Kidney (tissue), 13 donors: ENCODE measurements at regions not wholly inside any gene's neighbourhood (a gene's known extent, or its start where the extent isn't known, plus 50 kb on each side); places are given as distances from the start of the nearest gene placed in this dataset.

Experiments
- DNase-seq, 5 donors: peaks; one replicate each; pipeline ENCODE4 v3.0.0-alpha.2; 2013 to 2020
- FAIRE-seq: peaks from 2 replicates; lab custom pipeline; 2012; peaks lifted over from hg19 to GRCh38; lab: Jason Lieb, UNC
- H3K27ac ChIP-seq, 2 donors: one replicate each; pipeline ENCODE4 v1.7.0; 2013; ENCODE audit warnings: low read depth in 2 of 2, low read length in 2 of 2, inconsistent platforms in 1 of 2
- H3K27me3 ChIP-seq: one replicate; pipeline ENCODE4 v1.7.1; 2013; ENCODE audit warnings: low read length, inconsistent platforms; ENCODE audit not compliant: control insufficient read depth, insufficient read depth
- H3K36me3 ChIP-seq, 3 donors: one replicate each; pipeline versions ENCODE4 v1.7.0 to v1.7.1; 2013; ENCODE audit warnings: low read length in 3 of 3, control low read depth in 1 of 3, inconsistent platforms in 1 of 3; ENCODE audit not compliant: insufficient read depth in 3 of 3, control insufficient read depth in 2 of 3
- H3K4me1 ChIP-seq, 3 donors: one replicate each; pipeline versions ENCODE4 v1.7.0 to v1.7.1; 2013; ENCODE audit warnings: low read length in 3 of 3, inconsistent platforms in 1 of 3, low read depth in 1 of 3; ENCODE audit not compliant: control insufficient read depth in 2 of 3, insufficient read depth in 2 of 3
- H3K4me3 ChIP-seq, 3 donors: one replicate each; pipeline versions ENCODE4 v1.7.0 to v1.8.1; 2013; ENCODE audit warnings: low read length in 3 of 3, control low read depth in 1 of 3, inconsistent platforms in 1 of 3
- H3K9ac ChIP-seq, 3 donors: one replicate each; pipeline versions ENCODE4 v1.7.0 to v1.7.1; 2013; ENCODE audit warnings: low read length in 3 of 3, control low read depth in 1 of 3, inconsistent platforms in 1 of 3
- H3K9me3 ChIP-seq, 3 donors: one replicate each; pipeline versions ENCODE4 v1.7.0 to v1.7.1; 2013; ENCODE audit warnings: low read length in 3 of 3, control low read depth in 1 of 3, inconsistent platforms in 1 of 3; ENCODE audit not compliant: control insufficient read depth in 2 of 3, insufficient read depth in 1 of 3
- CTCF ChIP-seq: IDR thresholded peaks from 3 replicates; pipeline ENCODE4 v1.5.1; 2012; ENCODE audit warnings: mild to moderate bottlenecking, moderate library complexity, borderline replicate concordance; ENCODE audit not compliant: insufficient read depth; ENCODE audit errors: extremely low read depth
- intact Hi-C: fragments of 100-400 bp; cut with DNase I; formaldehyde crosslinking; loops from one replicate; pipeline ENCODE4 v1.11.1; 2022
- donor health status: control.
- donor health status: control.
- donor health status: control.
- donor health status: control.
- donor health status: control.
- donor health status: DM: yes; HTN: yes; CAD: no.
- donor health status: Normal renal cell carcinoma (clear cell type).

- intact Hi-C loops, result no loop called here
Measured at GRCh38 chr21:35179990-35180540, 131.0 kb upstream of the RUNX1 start.

DNA sequence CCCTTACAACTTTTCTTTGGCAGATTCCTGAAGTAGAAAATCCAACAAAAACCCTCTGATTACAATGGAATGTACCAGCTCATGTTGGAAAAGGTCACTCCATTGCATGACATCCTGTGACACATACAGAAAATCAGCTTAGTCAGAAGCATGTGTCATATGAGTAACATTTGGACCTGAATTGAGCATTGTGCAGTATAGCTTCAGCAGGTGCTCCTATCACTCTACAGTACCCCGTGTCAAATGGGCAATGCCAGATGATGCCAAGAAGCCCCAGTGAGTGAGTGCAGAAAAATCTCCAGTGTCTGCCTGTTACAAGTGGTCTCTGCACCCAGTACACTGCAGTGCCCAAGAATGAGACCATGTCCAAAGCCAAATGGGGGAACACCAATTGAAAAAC is 129.7 kb upstream of the RUNX1 start:
- H3K36me3 ChIP-seq, result no peaks in the 10 kb centered on the region
- H3K27ac ChIP-seq, result no peak overlapping the region
- no peak for FAIRE-seq
- no peak overlapping the region for H3K9ac ChIP-seq
- intact Hi-C loops, result no loop called here
- no peak for DNase-seq
- no peaks in the 10 kb centered on the region for H3K4me1 ChIP-seq
- no peaks in the 10 kb centered on the region for H3K27me3 ChIP-seq
- H3K9me3 ChIP-seq, result no peaks in the 10 kb centered on the region
- H3K4me3 ChIP-seq, result no peak overlapping the region
- TF ChIP-seq CTCF, result no peak

More at GRCh38 chr21:35179990-35180540, 131.0 kb upstream of the RUNX1 start:
- Histone ChIP-seq H3K36me3 (no peaks in the 10 kb centered on the region), H3K4me3 (no peak overlapping the region), H3K9ac (no peak overlapping the region), H3K9me3 (no peaks in the 10 kb centered on the region), H3K27me3 (no peaks in the 10 kb centered on the region), H3K27ac (no peak overlapping the region), H3K4me1 (no peaks in the 10 kb centered on the region)
- FAIRE-seq, result no peak
- TF ChIP-seq CTCF, result no peak
- DNase-seq, result no peak

- Histone ChIP-seq H3K9ac (no peak overlapping the region), H3K4me1 (no peaks in the 10 kb centered on the region), H3K27me3 (no peaks in the 10 kb centered on the region), H3K9me3 (no peaks in the 10 kb centered on the region), H3K36me3 (no peaks in the 10 kb centered on the region), H3K4me3 (no peak overlapping the region), H3K27ac (no peak overlapping the region)
- intact Hi-C loops, result no loop called here
- no peak for FAIRE-seq
- DNase-seq, result no peak
- TF ChIP-seq CTCF, result no peak
Measured at GRCh38 chr21:35178098-35178497, 129.0 kb upstream of the RUNX1 start.

DNA sequence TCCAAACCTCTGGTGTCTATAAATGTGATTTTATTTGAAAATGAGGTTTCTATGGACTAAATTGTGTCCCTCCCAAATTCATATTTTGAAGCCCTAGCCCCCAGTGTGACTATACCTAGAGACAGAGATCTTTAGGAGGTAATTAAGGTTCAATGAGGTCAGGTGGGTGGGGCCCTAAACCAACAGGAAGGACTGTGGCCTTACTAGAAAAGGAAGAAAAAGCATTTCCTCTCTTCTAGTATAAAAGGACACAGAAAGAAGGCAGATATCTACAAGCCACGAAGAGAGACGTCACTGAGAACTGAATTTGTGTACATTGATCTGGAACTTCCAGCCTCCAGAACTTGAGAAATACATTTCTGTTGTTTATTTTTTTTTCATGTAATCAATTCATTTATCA is 123.1 kb upstream of the RUNX1 start:
- H3K9ac ChIP-seq, result no peak overlapping the region
- H3K9me3 ChIP-seq, result no peaks in the 10 kb centered on the region
- no peak for DNase-seq
- no peak overlapping the region for H3K27ac ChIP-seq
- intact Hi-C loops, result no loop called here
- H3K27me3 ChIP-seq, result no peaks in the 10 kb centered on the region
- no peak for FAIRE-seq
- H3K4me3 ChIP-seq, result no peak overlapping the region
- H3K36me3 ChIP-seq, result no peaks in the 10 kb centered on the region
- no peaks in the 10 kb centered on the region for H3K4me1 ChIP-seq
- TF ChIP-seq CTCF, result no peak
